ENCODE measurements at regions not wholly inside any gene's neighbourhood (a gene's known extent, or its start where the extent isn't known, plus 50 kb on each side); places are given as distances from the start of the nearest gene placed in this dataset.

DNA sequence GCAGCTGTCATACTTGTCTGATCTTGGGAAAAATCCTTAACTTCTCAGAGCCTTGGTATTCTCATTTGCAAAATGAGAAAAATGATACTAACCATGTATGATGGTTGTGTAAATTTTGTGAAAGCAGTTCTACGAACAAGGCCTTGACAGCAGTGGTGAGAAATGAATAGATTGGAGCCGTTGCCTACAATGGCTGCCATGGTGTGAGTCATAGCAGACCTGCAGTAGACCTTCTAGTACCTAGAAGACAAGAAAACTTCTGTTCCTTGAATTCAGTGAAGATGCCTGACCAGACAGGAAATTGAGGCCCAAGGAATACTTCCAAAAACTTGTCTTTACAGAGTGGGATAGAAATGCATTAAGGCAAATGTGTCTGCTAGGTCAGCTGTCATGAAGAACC is 338.9 kb downstream of the QKI start (continued):
- TF ChIP-seq RCOR1 (IDR thresholded peaks at IDR 0.05; ENCODE audit: borderline replicate concordance in 1 of 2, low read depth in 2 of 2, low read length in 2 of 2) (no peak), ZNF785 (CRISPR knock-in tag; IDR thresholded peaks at IDR 0.05) (no peak), MXI1 (IDR thresholded peaks at IDR 0.05; ENCODE audit: low read depth, low read length) (no peak), RFX7 (CRISPR knock-in tag; IDR thresholded peaks at IDR 0.05) (no peak), RAD51 (IDR thresholded peaks at IDR 0.05; ENCODE audit: borderline replicate concordance, low read depth) (no peak), CTBP1 (IDR thresholded peaks at IDR 0.05; ENCODE audit: borderline replicate concordance) (no peak), YY1 (IDR thresholded peaks at IDR 0.05; ENCODE audit: borderline replicate concordance in 1 of 3, control insufficient read depth in 1 of 3, extremely low read depth in 1 of 3, insufficient read depth in 3 of 3, insufficient read length in 1 of 3, insufficient replicate concordance in 2 of 3, low read depth in 1 of 3, low read length in 2 of 3) (peak in 1 of 3 experiments; percentile 56), CC2D1A (IDR thresholded peaks at IDR 0.05) (no peak)
- TF ChIP-seq, protein P1, sequence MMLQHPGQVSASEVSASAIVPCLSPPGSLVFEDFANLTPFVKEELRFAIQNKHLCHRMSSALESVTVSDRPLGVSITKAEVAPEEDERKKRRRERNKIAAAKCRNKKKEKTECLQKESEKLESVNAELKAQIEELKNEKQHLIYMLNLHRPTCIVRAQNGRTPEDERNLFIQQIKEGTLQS (IDR thresholded peaks at IDR 0.05) = 0 out of 2 replicates have a peak, but pooled peaks have one; percentile 10
- TF ChIP-seq, protein P1 (CRISPR knock-in tag; conservative IDR thresholded peaks at IDR 0.05) = no peak
- TF ChIP-seq, protein P2, sequence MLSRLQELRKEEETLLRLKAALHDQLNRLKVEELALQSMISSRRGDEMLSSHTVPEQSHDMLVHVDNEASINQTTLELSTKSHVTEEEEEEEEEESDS (CRISPR knock-in tag; IDR thresholded peaks at IDR 0.05) = no peak
- TF ChIP-seq, protein P3, sequence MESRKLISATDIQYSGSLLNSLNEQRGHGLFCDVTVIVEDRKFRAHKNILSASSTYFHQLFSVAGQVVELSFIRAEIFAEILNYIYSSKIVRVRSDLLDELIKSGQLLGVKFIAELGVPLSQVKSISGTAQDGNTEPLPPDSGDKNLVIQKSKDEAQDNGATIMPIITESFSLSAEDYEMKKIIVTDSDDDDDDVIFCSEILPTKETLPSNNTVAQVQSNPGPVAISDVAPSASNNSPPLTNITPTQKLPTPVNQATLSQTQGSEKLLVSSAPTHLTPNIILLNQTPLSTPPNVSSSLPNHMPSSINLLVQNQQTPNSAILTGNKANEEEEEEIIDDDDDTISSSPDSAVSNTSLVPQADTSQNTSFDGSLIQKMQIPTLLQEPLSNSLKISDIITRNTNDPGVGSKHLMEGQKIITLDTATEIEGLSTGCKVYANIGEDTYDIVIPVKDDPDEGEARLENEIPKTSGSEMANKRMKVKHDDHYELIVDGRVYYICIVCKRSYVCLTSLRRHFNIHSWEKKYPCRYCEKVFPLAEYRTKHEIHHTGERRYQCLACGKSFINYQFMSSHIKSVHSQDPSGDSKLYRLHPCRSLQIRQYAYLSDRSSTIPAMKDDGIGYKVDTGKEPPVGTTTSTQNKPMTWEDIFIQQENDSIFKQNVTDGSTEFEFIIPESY (CRISPR knock-in tag; IDR thresholded peaks at IDR 0.05) = no peak

All from K562 (cell line).